C4-2B (cell line): ENCODE measurements at regions not wholly inside any gene's neighbourhood (a gene's known extent, or its start where the extent isn't known, plus 50 kb on each side); places are given as distances from the start of the nearest gene placed in this dataset.

Experiments used
- H3K27ac ChIP-seq: fragments of 450-650 bp; 2 replicates; pipeline ENCODE4 v1.5.1; 2017
- ZFX ChIP-seq: fragments of 450-650 bp; IDR thresholded peaks from 2 replicates; pipeline ENCODE4 v1.6.1; 2017
- TF ChIP-seq, protein P1 (sequence below): fragments of 450-650 bp; conservative IDR thresholded peaks from 2 replicates; pipeline ENCODE4 v1.5.1; 2017; ENCODE audit warnings: mild to moderate bottlenecking

DNA sequence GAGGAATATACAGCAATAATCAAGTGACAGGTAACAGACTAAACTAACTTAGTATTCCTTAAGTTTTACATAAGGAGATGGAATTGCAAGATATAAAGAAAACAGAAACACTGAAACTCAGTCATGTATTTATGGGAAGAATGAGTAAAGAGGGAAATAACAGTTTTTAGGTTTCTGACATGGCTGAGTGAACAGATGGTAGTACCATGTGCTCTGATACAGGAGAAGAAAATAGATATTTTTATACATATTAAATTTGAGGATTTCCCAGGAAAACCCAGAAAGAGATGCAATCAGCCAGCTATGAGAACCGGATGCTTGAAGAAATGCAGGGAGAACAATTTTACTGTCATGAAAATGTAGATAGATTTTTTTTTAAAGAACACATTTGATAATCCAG is 669.5 kb upstream of the GRM3 start:
- no peak overlapping the region for H3K27ac ChIP-seq
- no peak for TF ChIP-seq ZFX
- TF ChIP-seq, protein P1, sequence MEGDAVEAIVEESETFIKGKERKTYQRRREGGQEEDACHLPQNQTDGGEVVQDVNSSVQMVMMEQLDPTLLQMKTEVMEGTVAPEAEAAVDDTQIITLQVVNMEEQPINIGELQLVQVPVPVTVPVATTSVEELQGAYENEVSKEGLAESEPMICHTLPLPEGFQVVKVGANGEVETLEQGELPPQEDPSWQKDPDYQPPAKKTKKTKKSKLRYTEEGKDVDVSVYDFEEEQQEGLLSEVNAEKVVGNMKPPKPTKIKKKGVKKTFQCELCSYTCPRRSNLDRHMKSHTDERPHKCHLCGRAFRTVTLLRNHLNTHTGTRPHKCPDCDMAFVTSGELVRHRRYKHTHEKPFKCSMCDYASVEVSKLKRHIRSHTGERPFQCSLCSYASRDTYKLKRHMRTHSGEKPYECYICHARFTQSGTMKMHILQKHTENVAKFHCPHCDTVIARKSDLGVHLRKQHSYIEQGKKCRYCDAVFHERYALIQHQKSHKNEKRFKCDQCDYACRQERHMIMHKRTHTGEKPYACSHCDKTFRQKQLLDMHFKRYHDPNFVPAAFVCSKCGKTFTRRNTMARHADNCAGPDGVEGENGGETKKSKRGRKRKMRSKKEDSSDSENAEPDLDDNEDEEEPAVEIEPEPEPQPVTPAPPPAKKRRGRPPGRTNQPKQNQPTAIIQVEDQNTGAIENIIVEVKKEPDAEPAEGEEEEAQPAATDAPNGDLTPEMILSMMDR = no peak

DNA sequence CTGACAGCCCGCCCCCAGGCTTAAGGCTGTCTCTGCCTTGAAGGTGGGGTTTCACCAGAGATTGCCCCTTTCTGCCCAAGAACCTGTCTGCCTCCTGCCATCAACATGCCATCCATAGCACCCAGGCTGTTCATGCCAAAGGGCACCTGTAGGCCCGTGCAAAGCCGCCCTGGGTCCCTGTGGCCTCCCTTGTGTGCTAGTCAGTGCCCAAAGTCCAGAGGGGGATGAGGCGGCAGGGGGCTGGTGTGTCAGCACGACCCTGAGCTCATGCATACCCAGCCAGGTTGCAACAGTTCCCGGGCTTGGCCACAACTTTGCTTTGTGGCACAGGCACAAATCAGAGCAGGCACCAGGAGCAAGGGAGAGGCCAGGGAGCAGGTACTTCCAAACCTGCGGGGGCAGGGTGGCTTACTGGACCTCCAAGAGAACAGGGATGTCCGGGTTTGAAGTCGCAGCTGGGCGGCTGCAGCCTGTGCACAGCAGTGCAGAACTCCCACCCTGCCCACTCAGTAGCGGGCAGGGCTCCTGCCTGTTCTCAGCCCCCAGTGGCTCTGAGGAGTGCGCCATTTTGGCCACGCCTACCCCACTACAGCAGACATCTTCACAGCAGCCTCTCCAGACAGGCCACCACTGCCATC is 671.1 kb upstream of the GRM3 start:
- TF ChIP-seq ZFX = no peak
- TF ChIP-seq, protein P1 = no peak
- no peak overlapping the region for H3K27ac ChIP-seq

DNA sequence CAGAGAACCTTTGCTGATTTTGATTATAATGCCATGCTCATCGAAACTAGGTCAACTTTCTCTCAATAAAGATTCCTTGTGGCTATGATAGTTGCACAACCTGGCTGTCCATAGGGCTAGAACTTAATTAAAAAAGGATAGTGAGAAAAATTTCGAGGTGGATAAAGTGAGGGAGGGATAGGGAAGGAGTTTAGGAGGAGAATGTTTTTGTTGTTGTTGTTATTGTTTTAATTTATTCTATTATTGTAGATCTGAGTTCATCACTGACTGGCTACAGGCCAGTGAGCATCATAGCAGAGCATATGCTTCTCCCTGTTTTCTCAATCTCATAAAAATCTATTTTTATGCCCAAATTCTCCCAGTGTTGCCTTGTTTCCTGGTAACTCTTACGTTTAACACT is 688.7 kb upstream of the GRM3 start:
- TF ChIP-seq ZFX = no peak
- TF ChIP-seq, protein P1 = no peak
- H3K27ac ChIP-seq = no peak overlapping the region

DNA sequence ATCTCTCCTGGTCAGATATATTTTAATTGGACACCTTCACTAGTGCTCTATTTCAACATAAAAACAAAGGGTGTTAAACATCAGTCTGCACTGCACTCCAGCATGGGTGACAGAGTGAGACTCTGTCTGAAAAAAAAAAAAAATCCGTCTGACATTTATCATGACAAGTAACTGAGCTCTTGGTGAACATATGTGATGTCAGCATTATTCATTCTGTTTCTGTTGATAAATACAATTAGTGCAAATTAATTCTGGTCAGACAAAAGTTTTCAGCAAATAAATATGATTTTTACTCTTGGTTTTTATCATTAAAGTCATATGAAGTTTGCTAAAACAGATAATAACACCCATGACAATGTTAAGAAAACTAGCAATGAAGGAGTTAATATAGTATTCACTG is 692.8 kb upstream of the GRM3 start:
- TF ChIP-seq, protein P1 = no peak

DNA sequence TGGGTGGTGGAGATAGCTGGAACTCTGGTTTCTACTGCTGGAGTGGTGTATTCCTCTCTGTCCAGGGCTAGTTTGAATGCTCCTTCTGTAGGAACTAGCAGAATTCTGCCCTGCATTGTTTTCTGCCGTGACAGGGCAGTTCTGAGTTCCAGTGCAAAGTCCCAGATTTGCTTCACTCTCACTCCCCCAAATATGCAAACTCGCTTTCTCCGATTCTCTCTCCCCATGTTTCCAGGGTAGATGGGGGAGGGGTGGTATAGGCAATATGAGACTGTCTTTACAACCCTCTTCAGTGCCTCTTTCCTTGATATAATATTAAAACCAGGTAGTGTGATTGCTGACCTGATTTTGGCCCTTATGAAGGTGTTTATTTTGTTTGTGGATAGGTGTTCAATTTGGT is 693.3 kb upstream of the GRM3 start:
- TF ChIP-seq ZFX = no peak
- TF ChIP-seq, protein P1 = no peak
- no peak overlapping the region for H3K27ac ChIP-seq

More for the DNA sequence above, 692.8 kb upstream of the GRM3 start:
- H3K27ac ChIP-seq = no peak overlapping the region

- H3K27ac ChIP-seq = no peak overlapping the region
- TF ChIP-seq, protein P1 = no peak
- TF ChIP-seq ZFX = no peak
Observed at GRCh38 chr7:85947767-85948166, 695.9 kb upstream of the GRM3 start.

DNA sequence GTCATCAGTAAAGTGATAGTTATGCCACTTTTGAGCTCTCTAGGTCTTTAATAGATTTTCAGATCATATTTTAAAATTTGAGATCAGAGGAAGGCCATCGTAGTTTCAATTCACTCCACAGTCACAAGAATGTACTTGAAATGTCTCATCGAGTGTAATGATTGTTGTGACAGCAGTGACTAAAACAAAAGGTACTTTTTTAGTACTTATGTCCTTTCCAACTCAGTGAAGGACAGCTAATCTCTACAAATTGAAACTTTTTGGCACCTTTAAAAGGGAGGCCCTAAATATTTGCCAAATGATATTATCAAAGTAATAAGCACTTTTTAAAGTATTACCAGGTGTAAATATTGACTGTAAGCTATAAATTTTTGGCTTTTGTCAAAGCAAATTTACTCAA is 702.9 kb upstream of the GRM3 start:
- H3K27ac ChIP-seq = no peak overlapping the region
- TF ChIP-seq, protein P1 = no peak
- TF ChIP-seq ZFX = no peak
